Esophagus muscularis mucosa (tissue), 4 donors: ENCODE measurements at regions not wholly inside any gene's neighbourhood (a gene's known extent, or its start where the extent isn't known, plus 50 kb on each side); places are given as distances from the start of the nearest gene placed in this dataset.

Experiments used
- DNase-seq: peaks from one replicate; pipeline ENCODE4 v3.0.0-alpha.2; 2017; ENCODE audit errors: extremely low spot score
- H3K27ac ChIP-seq, 4 donors: fragments of 200-600 bp; sonication (generic); replicated peaks in 1 of 4; 1 replicate in 3 of 4; 2 replicates in 1 of 4; pipeline ENCODE4 v1.5.1; 2016 to 2019; ENCODE audit warnings: mild to moderate bottlenecking in 1 of 4
- H3K27me3 ChIP-seq, 4 donors: fragments of 200-600 bp; sonication (generic); one replicate each; pipeline versions ENCODE4 v1.5.1 to v1.6.0; 2016 to 2019
- H3K36me3 ChIP-seq, 4 donors: fragments of 200-600 bp; sonication (generic); one replicate each; pipeline ENCODE4 v1.5.1; 2016 to 2019
- H3K4me1 ChIP-seq, 4 donors: fragments of 200-600 bp; sonication (generic); one replicate each; pipeline ENCODE4 v1.5.1; 2016 to 2019
- H3K4me3 ChIP-seq, 4 donors: fragments of 200-600 bp; sonication (generic); 1 replicate in 2 of 4; 2 replicates in 2 of 4; pipeline ENCODE4 v1.5.1; 2016 to 2019; ENCODE audit warnings: mild to moderate bottlenecking in 4 of 4, moderate library complexity in 1 of 4
- H3K9me3 ChIP-seq, 4 donors: fragments of 200-600 bp; sonication (generic); 1 replicate in 3 of 4; 2 replicates in 1 of 4; pipeline ENCODE4 v1.5.1; 2016 to 2019
- CTCF ChIP-seq, 3 experiments: fragments of 200-600 bp in 2 of 3; fragments of 450-650 bp in 1 of 3; sonication (generic) in 2 of 3; IDR thresholded peaks; one replicate each; pipeline ENCODE4 v1.5.1; 2017 to 2019; ENCODE audit warnings: antibody characterized with exemption in 3 of 3, mild to moderate bottlenecking in 2 of 3, moderate library complexity in 1 of 3
- EP300 ChIP-seq: sonication (generic); formaldehyde crosslinking; IDR thresholded peaks from one replicate; pipeline ENCODE4 v1.6.1; 2017; ENCODE audit warnings: antibody characterized with exemption
- POLR2A ChIP-seq: fragments of 450-650 bp; IDR thresholded peaks from one replicate; pipeline ENCODE4 v1.6.1; 2017; ENCODE audit warnings: antibody characterized with exemption, moderate library complexity, mild to moderate bottlenecking, low read depth
- POLR2AphosphoS5 ChIP-seq, 2 donors: sonication (generic); formaldehyde crosslinking; IDR thresholded peaks; one replicate each; pipeline ENCODE4 v1.6.1; 2017; ENCODE audit warnings: antibody characterized with exemption in 2 of 2
- WGBS: methylation state at CpG from one replicate; pipeline ENCODE4 v1.1.5; 2018; 5-methylcytosine and 5-hydroxymethylcytosine counted together
- intact Hi-C: fragments of 100-400 bp; cut with DNase I; formaldehyde crosslinking; loops from one replicate; pipeline ENCODE4 v1.15.1; 2023

GRCh38 chr2:187920511-187920910, 366.3 kb upstream of the TFPI start:
- Histone ChIP-seq H3K9me3 (no peaks in the 10 kb centered on the region), H3K27ac (no peak overlapping the region), H3K36me3 (no peaks in the 10 kb centered on the region), H3K27me3 (no peaks in the 10 kb centered on the region), H3K4me3 (no peak overlapping the region), H3K4me1 (no peaks in the 10 kb centered on the region)
- intact Hi-C loops, result no loop called here
- WGBS, result 84% methylated on average over 1 of the region's 1 CpG
- TF ChIP-seq POLR2AphosphoS5 (IDR thresholded peaks at IDR 0.05), result no peak
- no peak for TF ChIP-seq EP300
- no peak for TF ChIP-seq POLR2A
- no peak for DNase-seq

- H3K9me3 ChIP-seq, result no peaks in the 10 kb centered on the region
- no peak overlapping the region for H3K27ac ChIP-seq
- no peak for DNase-seq
- 70% methylated on average over 2 of the region's 2 CpGs for WGBS
- H3K4me1 ChIP-seq, result no peaks in the 10 kb centered on the region
- no peaks in the 10 kb centered on the region for H3K27me3 ChIP-seq
- TF ChIP-seq POLR2AphosphoS5 (IDR thresholded peaks at IDR 0.05) (no peak), CTCF (IDR thresholded peaks at IDR 0.05) (no peak), EP300 (no peak), POLR2A (no peak)
- H3K4me3 ChIP-seq, result no peak overlapping the region
- no peaks in the 10 kb centered on the region for H3K36me3 ChIP-seq
- intact Hi-C loops, result no loop called here
Observed at GRCh38 chr2:187922846-187923245, 368.6 kb upstream of the TFPI start.

GRCh38 chr2:187924293-187924692, 367.4 kb upstream of the GULP1 start:
- H3K4me1 ChIP-seq, result no peaks in the 10 kb centered on the region
- no peaks in the 10 kb centered on the region for H3K27me3 ChIP-seq
- intact Hi-C loops, result no loop called here
- no peak for TF ChIP-seq POLR2A
- TF ChIP-seq EP300, result no peak
- no peak for TF ChIP-seq CTCF (IDR thresholded peaks at IDR 0.05)
- TF ChIP-seq POLR2AphosphoS5 (IDR thresholded peaks at IDR 0.05), result no peak
- H3K9me3 ChIP-seq, result no peaks in the 10 kb centered on the region
- no peaks in the 10 kb centered on the region for H3K36me3 ChIP-seq
- no peak overlapping the region for H3K4me3 ChIP-seq
- H3K27ac ChIP-seq, result no peak overlapping the region
- DNase-seq, result no peak

- TF ChIP-seq POLR2A (no peak), EP300 (no peak), POLR2AphosphoS5 (IDR thresholded peaks at IDR 0.05) (no peak), CTCF (IDR thresholded peaks at IDR 0.05) (no peak)
- no peak for DNase-seq
- Histone ChIP-seq H3K27me3 (no peaks in the 10 kb centered on the region), H3K36me3 (no peaks in the 10 kb centered on the region), H3K9me3 (no peaks in the 10 kb centered on the region), H3K27ac (no peak overlapping the region), H3K4me1 (no peaks in the 10 kb centered on the region), H3K4me3 (no peak overlapping the region)
- intact Hi-C loops, result no loop called here
- 79% methylated on average over 6 of the region's 6 CpGs for WGBS
Observed at GRCh38 chr2:187934236-187934635, 357.4 kb upstream of the GULP1 start.

- Histone ChIP-seq H3K9me3 (no peaks in the 10 kb centered on the region), H3K27ac (no peak overlapping the region), H3K4me1 (no peaks in the 10 kb centered on the region), H3K36me3 (no peaks in the 10 kb centered on the region), H3K27me3 (no peaks in the 10 kb centered on the region), H3K4me3 (no peak overlapping the region)
- WGBS, result 87% methylated on average over 4 of the region's 4 CpGs
- DNase-seq, result no peak
- intact Hi-C loops, result no loop called here
- TF ChIP-seq EP300 (no peak), CTCF (IDR thresholded peaks at IDR 0.05) (no peak), POLR2A (no peak), POLR2AphosphoS5 (IDR thresholded peaks at IDR 0.05) (no peak)
Observed at GRCh38 chr2:187934692-187935091, 357.0 kb upstream of the GULP1 start.
